ENCODE measurements at regions not wholly inside any gene's neighbourhood (a gene's known extent, or its start where the extent isn't known, plus 50 kb on each side); places are given as distances from the start of the nearest gene placed in this dataset.

- Histone ChIP-seq H3K27me3 (peaks cover 0 to 4% (median 0%) of the 10 kb centered on the region in 9 donors), H3K9me3 (peaks cover 0 to 17% (median 2%) of the 10 kb centered on the region in 12 donors), H3K36me3 (no peaks in the 10 kb centered on the region), H3K4me3 (no peak overlapping the region), H3K4me1 (no peaks in the 10 kb centered on the region), H3K27ac (no peak overlapping the region)
- ATAC-seq, result no peak
- 73 to 85% (median 80%) methylated on average over 4 of the region's 4 CpGs for WGBS, 4 donors
- TF ChIP-seq POLR2A (IDR thresholded peaks at IDR 0.05), result no peak
- no peak for TF ChIP-seq CTCF (IDR thresholded peaks at IDR 0.05)
- no peak for DNase-seq
- intact Hi-C loops (cut with DNase I), result no loop called here
These were observed 669.1 kb downstream of the HS3ST4 start for GRCh38 chr16:26360867-26361266.

- Histone ChIP-seq H3K4me3 (no peak overlapping the region), H3K27ac (no peak overlapping the region), H3K4me1 (no peaks in the 10 kb centered on the region), H3K9me3 (no peaks in the 10 kb centered on the region), H3K36me3 (no peaks in the 10 kb centered on the region), H3K27me3 (peaks cover 0 to 4% (median 0%) of the 10 kb centered on the region in 9 donors)
- TF ChIP-seq POLR2A (IDR thresholded peaks at IDR 0.05) (no peak), CTCF (IDR thresholded peaks at IDR 0.05) (no peak)
- no peak for DNase-seq
- intact Hi-C loops (cut with DNase I), result no loop called here
- ATAC-seq, result no peak
- WGBS, 4 donors, result 27 to 41% (median 38%) methylated on average over 1 of the region's 1 CpG
These were observed 671.8 kb downstream of the HS3ST4 start for GRCh38 chr16:26363581-26363980.

GRCh38 chr16:26365161-26365940, 673.6 kb downstream of the HS3ST4 start:
- DNase-seq (no peak), ATAC-seq (no peak)
- Histone ChIP-seq H3K9me3 (no peaks in the 10 kb centered on the region), H3K4me3 (no peak overlapping the region), H3K27me3 (peaks cover 0 to 4% (median 0%) of the 10 kb centered on the region in 9 donors), H3K4me1 (no peaks in the 10 kb centered on the region), H3K36me3 (no peaks in the 10 kb centered on the region), H3K27ac (no peak overlapping the region)
- intact Hi-C loops (cut with DNase I), result no loop called here
- WGBS, 4 donors, result 41 to 51% (median 44%) methylated on average over 8 of the region's 8 CpGs
- TF ChIP-seq CTCF (IDR thresholded peaks at IDR 0.05) (no peak), POLR2A (IDR thresholded peaks at IDR 0.05) (no peak)

- TF ChIP-seq POLR2A (IDR thresholded peaks at IDR 0.05) (no peak), CTCF (IDR thresholded peaks at IDR 0.05) (no peak)
- WGBS, 4 donors, result 52 to 63% (median 59%) methylated on average over 1 of the region's 1 CpG
- H3K36me3 ChIP-seq, result no peaks in the 10 kb centered on the region
- DNase-seq, result no peak
- H3K27ac ChIP-seq, result no peak overlapping the region
- intact Hi-C loops (cut with DNase I), result no loop called here
- ATAC-seq, result no peak
- H3K9me3 ChIP-seq, result no peaks in the 10 kb centered on the region
- no peaks in the 10 kb centered on the region for H3K4me1 ChIP-seq
- no peak overlapping the region for H3K4me3 ChIP-seq
- H3K27me3 ChIP-seq, result no peaks in the 10 kb centered on the region
These were observed 679.6 kb downstream of the HS3ST4 start for GRCh38 chr16:26371349-26371869.

Measured in heart left ventricle (tissue), 16 donors.